GM21528 (cell line): ENCODE measurements at regions not wholly inside any gene's neighbourhood (a gene's known extent, or its start where the extent isn't known, plus 50 kb on each side); places are given as distances from the start of the nearest gene placed in this dataset.

Experiments used
- ATAC-seq: cut with Tn5 transposase; IDR thresholded peaks from one replicate; pipeline ENCODE4 v1.9.1; 2021; ENCODE audit warnings: mild to moderate bottlenecking, moderate library complexity; ENCODE audit not compliant: unreplicated experiment, low FRiP score

DNA sequence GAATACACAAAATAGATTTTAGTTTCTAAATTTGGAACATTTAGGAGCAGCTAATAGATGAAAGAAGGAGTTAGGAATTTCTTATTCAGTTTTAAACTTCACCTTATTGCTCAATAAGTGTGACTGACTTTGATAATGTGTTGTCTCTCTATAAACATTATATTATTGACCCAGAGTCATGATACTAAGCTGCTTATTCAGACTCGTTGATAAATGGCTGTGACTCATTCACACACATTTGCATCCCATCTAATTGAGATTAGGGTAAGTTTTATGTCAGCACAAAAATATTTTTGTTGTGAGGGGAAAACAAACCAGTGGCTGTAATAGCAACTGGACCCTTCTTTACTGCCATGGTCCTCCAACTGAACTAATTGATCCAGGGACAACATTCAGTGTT, 137.6 kb downstream of the GOLIM4 start:
- ATAC-seq: no peak

DNA sequence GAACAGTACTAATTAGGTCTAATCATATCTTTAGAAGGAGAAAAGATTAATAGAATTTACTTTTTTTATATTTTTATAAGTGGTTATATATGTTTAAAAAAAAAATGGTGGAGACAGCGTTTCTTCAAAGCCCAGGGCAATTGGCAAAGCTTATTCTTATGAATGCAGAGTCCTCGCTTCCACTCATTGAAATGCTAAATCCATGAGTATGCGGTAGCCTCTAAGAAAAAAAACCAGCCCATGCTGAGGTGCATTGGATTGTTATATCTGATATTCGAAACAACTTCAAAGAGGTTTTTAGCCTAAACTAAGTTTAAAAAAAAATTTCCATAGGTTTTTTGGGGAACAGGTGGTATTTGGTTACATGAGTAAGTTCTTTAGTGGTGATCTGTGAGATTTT, 142.8 kb downstream of the GOLIM4 start:
- no peak for ATAC-seq

- ATAC-seq: no peak
Measured at GRCh38 chr3:167950212-167950611, 145.5 kb downstream of the GOLIM4 start.

DNA sequence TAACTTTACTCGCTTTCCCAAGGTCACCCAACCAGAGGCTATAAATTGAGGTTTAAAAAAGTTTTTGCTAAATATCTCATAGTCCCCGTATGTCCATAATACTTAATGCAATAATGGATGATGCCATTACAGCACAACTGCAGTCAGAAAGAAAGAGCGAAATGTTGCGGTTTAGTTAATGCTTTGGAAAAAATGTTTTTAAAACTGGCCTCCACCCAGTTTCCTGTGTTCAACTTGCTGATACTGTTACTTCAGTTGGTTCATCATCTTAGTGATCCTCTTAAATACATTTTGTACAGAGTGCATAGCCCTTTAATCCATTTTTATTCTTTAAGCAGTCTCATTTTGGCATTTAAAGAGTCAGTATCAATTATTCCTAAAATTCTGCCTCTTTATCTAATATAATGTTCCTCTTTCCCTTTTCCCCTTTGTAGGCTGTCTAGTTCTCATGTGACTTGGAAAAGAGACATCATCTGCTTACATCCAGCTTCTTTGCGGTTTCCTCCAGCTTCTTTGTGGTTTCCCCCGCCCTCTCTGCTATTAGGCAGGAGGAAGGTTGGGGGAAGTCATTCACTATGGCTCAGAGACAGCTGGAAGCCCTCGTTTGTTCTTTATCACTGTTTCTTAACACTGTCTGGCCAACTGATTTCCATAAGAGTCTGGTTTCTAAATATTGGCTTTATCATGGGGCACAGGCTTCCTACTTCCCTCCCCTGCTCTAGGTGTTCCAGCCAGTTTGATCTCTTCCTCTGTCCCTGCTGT, 154.3 kb downstream of the GOLIM4 start:
- no peak for ATAC-seq

DNA sequence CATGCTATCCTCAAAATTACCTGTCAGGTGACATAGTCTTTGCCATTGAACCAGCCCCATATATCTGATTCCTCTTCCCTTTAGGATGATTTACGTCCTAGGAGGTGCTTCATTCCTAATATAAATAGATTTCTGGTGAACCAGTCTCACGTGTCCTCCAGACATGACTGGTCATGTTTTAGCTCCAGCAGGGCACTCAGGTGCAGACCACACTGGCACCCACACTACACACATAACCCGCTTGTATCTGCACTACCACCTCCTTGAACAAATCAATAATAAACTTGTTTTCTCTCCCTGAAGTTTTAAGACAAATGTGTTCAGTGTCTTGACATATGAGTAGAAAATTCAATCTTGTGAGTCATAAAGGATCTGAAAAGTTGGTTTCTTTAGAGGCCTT, 155.5 kb downstream of the GOLIM4 start:
- ATAC-seq: no peak

DNA sequence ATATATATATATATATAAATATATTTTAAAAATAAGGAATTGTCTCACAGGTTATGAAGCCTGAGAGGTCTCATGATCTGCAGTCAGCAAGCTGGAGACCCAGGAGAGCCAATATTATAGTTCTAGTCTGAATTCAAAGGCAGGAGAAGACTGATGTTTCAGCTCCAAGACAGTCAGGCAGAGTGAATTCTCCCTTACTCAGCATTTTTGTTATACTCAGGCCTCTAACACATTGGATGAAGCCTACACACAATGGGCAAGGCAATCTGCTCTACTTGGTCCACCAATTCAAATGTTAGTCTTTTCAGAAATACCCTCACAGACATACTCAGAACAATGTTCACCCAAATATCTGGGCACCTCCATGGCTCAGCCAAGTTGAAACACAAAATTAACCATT, 157.2 kb downstream of the GOLIM4 start:
- no peak for ATAC-seq

- ATAC-seq: no peak
Measured at GRCh38 chr3:167936019-167936418, 159.7 kb downstream of the GOLIM4 start.

DNA sequence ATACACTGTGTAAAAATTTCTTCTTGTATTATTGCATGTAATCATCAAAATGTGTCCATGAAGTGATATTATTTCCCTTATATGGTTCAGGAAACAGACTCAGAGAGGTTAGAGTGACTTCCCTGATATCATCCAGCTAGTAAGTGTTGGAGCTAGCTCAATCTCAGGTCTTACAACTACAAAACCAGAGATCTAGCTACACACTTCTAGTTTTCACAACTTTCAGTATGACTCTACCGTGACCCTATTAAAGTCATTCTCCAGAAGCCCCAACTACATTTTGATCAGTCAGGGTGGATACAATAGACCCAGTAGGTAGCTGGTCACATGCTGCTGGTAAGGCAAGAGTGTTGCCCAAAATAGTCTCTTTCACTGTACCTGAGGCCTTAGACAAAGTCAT, 165.3 kb downstream of the GOLIM4 start:
- no peak for ATAC-seq

DNA sequence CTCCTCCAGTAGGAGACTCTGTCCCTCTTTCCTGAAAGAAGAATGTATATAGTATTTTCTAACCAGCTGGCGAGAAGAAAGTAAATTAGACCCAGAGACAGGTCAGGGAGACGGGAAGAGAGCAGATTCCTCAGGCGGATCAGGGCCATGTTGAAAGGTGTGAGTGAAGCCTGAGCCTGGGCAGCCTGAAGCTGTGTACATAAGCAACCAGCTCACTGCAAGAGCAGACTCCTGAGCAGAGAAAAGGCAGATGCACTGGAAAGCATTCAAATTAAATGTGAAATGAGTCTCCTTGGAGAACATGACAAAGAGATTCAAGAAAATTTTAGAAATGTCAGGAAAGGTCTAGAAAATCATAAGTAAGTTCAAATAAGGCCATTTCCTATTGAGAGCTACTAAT, 165.8 kb downstream of the GOLIM4 start:
- no peak for ATAC-seq

GRCh38 chr3:167928381-167928780, 167.3 kb downstream of the GOLIM4 start:
- ATAC-seq: no peak

- no peak for ATAC-seq
Measured at GRCh38 chr3:167920747-167921146, 175.0 kb downstream of the GOLIM4 start.

- no peak for ATAC-seq
Measured at GRCh38 chr3:167919590-167919989, 176.1 kb downstream of the GOLIM4 start.

- no peak for ATAC-seq
Measured at GRCh38 chr3:167918686-167919085, 177.0 kb downstream of the GOLIM4 start.

DNA sequence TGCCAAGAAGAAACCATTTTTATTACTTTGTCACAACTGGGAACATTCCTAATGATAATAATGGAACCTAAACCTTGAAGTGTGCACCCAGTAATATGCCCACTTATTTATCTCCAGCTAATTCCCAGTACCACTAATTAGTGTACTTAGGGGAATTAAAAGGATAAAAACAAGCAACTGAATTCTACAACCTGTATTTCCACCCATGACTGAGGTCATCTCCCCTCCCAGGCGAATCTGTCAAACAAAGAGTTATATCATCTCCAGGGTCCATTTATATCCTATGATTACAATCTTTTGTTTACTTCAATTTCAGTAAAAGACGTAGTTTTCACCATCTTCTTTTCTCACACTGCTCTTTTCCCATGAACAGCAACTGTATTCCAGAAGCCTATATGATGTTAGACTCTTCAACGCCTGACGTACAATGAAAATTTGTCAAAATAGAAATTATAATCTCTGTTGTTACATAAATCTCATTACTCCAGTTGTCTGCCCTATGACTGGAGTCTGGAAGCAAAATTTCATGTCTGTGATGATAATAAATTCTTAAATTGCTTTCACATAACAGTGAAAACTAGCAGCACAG, 177.6 kb downstream of the GOLIM4 start:
- ATAC-seq: no peak

- ATAC-seq: no peak
Measured at GRCh38 chr3:167913219-167913835, 177.8 kb downstream of the SERPINI1 start.

- no peak for ATAC-seq
Measured at GRCh38 chr3:167909952-167910351, 174.4 kb downstream of the SERPINI1 start.

DNA sequence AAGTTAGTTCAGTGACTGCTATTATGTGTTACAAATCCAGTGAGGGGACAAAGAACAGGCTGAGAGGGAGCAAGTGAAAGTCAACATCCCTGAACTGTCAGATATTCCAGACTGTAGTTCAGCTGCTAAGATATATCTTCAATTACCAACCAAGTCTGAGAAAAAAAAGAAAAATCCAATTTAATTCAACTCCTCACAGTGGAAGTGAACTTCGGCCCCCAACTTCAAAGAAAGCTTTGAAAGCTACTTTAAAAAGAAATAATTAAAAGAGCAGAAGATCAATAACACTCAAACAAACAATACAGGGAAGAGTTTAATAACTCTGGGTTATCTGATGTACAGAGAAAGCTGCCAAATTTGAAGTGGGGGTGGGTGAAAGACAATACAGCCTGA, 174.0 kb downstream of the SERPINI1 start:
- ATAC-seq: no peak

- ATAC-seq: no peak
Measured at GRCh38 chr3:167908746-167909503, 173.4 kb downstream of the SERPINI1 start.

- no peak for ATAC-seq
Measured at GRCh38 chr3:167908221-167908620, 172.7 kb downstream of the SERPINI1 start.

GRCh38 chr3:167901138-167901537, 165.6 kb downstream of the SERPINI1 start:
- no peak for ATAC-seq

- no peak for ATAC-seq
Measured at GRCh38 chr3:167899093-167899492, 163.6 kb downstream of the SERPINI1 start.
